ENCODE measurements at regions not wholly inside any gene's neighbourhood (a gene's known extent, or its start where the extent isn't known, plus 50 kb on each side); places are given as distances from the start of the nearest gene placed in this dataset.

DNA sequence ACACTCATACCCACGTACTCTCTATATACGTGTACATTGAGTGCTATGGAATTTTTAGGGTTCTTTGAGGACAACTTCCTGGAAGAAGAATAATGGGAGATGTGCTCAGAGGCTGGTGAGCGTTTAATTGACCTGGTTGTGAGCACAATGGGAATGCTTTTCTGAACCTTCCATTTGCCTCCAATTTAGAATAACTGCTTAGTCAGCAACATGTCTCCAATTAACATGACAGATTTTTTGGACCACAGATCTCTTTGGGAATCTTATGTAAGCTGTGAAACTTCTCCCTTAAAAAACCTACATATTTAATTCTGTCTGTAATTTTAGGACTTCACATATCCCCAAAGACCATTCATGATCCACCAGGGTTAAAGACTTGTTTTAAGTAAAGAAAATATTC lies 166.7 kb upstream of the TNP1 start:
- Mint-ChIP-seq H3K9me3 (ENCODE audit: unreplicated experiment) (no peaks in the 10 kb centered on the region), H3K27me3 (ENCODE audit: unreplicated experiment) (no peaks in the 10 kb centered on the region), H3K36me3 (ENCODE audit: unreplicated experiment) (no peaks in the 10 kb centered on the region), H3K27ac (ENCODE audit: unreplicated experiment) (no peak overlapping the region), H3K4me1 (ENCODE audit: low read depth, unreplicated experiment) (no peaks in the 10 kb centered on the region), H3K4me3 (ENCODE audit: unreplicated experiment) (no peak overlapping the region)
- no peak for DNase-seq
- no peak for TF ChIP-seq CTCF (IDR thresholded peaks at IDR 0.05; ENCODE audit: partially characterized antibody, unreplicated experiment)

DNA sequence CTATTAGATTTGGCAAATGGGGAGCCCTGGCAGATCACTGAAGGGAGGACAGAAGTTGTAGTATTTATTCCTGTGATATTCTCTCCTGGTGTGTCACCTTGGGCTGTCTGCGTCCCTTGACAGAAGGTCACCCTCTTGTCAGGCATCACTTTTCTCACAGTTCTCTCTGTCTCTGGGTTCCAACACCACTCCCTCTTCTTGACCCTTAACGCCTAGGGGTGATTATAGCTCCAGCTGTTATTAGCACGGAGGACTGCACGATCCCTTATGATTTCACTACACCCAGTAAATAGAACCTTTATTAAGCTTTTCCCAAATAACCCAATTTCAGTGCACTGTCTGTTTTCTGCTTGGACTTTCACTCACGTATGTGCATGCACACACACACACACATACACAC lies 166.3 kb upstream of the TNP1 start:
- Mint-ChIP-seq H3K27me3 (ENCODE audit: unreplicated experiment) (no peaks in the 10 kb centered on the region), H3K9me3 (ENCODE audit: unreplicated experiment) (no peaks in the 10 kb centered on the region), H3K4me1 (ENCODE audit: low read depth, unreplicated experiment) (no peaks in the 10 kb centered on the region), H3K4me3 (ENCODE audit: unreplicated experiment) (no peak overlapping the region), H3K36me3 (ENCODE audit: unreplicated experiment) (no peaks in the 10 kb centered on the region), H3K27ac (ENCODE audit: unreplicated experiment) (no peak overlapping the region)
- TF ChIP-seq CTCF (IDR thresholded peaks at IDR 0.05; ENCODE audit: partially characterized antibody, unreplicated experiment): no peak
- DNase-seq: no peak

DNA sequence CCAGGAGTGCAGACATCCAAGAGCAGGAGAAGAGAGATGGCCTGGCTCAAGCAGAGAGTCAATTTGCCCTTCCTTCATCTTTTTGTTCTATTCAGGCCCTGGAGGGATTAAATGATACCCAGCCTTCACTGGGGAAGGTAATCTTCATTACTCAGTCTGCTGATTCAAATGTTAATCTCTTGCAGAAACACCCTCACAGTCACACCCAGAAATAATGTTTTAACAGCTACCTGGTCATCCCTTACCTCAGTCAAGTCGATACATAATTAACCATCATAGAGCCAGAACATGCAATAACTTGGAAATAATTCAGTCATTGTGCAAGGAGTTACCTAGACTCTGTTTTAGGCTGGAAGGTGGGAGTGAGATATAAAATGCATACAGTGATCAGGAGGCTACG lies 163.7 kb upstream of the TNP1 start:
- H3K4me3 Mint-ChIP-seq (ENCODE audit: unreplicated experiment): no peak overlapping the region
- no peak for DNase-seq
- no peaks in the 10 kb centered on the region for H3K36me3 Mint-ChIP-seq (ENCODE audit: unreplicated experiment)
- H3K9me3 Mint-ChIP-seq (ENCODE audit: unreplicated experiment): no peaks in the 10 kb centered on the region
- no peaks in the 10 kb centered on the region for H3K27me3 Mint-ChIP-seq (ENCODE audit: unreplicated experiment)
- no peak for TF ChIP-seq CTCF (IDR thresholded peaks at IDR 0.05; ENCODE audit: partially characterized antibody, unreplicated experiment)
- H3K27ac Mint-ChIP-seq (ENCODE audit: unreplicated experiment): no peak overlapping the region
- no peaks in the 10 kb centered on the region for H3K4me1 Mint-ChIP-seq (ENCODE audit: low read depth, unreplicated experiment)

- no peaks in the 10 kb centered on the region for H3K9me3 Mint-ChIP-seq (ENCODE audit: unreplicated experiment)
- no peaks in the 10 kb centered on the region for H3K4me1 Mint-ChIP-seq (ENCODE audit: low read depth, unreplicated experiment)
- H3K36me3 Mint-ChIP-seq (ENCODE audit: unreplicated experiment): no peaks in the 10 kb centered on the region
- H3K27me3 Mint-ChIP-seq (ENCODE audit: unreplicated experiment): peaks cover 3% of the 10 kb centered on the region
- TF ChIP-seq CTCF (IDR thresholded peaks at IDR 0.05; ENCODE audit: partially characterized antibody, unreplicated experiment): no peak
- H3K4me3 Mint-ChIP-seq (ENCODE audit: unreplicated experiment): no peak overlapping the region
- H3K27ac Mint-ChIP-seq (ENCODE audit: unreplicated experiment): no peak overlapping the region
- no peak for DNase-seq
Measured at GRCh38 chr2:217017456-217018252, 157.8 kb upstream of the TNP1 start.

DNA sequence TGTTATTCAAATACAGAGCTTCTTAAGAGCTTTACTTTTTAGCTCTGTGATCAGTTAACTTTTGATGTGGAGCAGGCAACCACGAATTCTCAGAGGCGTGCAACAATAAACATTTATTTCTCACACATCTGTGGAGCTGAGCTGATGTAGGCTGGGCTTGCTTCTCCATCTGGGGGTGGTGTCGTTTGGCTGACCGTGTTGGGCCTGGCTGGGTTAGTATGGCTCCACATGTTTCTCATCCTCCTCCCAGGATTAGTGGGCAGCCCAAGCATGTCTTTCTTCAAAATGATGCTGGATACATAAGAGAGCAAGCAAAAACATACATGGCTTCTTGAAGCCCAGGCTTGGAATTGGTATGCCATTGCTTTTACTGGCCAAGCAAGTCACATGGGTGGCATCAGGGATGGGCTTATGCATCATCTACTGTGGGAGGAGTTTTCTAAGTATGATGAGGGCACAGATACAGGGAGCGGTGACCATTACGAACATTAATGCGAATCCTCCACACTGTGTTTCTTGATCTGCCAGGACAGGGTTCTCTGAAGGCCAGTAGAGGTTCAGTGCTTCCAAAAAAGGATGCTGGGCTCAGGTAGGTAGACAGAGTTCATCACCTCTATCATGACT lies 157.0 kb upstream of the TNP1 start:
- DNase-seq: no peak
- Mint-ChIP-seq H3K4me1 (ENCODE audit: low read depth, unreplicated experiment) (no peaks in the 10 kb centered on the region), H3K9me3 (ENCODE audit: unreplicated experiment) (no peaks in the 10 kb centered on the region), H3K36me3 (ENCODE audit: unreplicated experiment) (no peaks in the 10 kb centered on the region), H3K4me3 (ENCODE audit: unreplicated experiment) (no peak overlapping the region), H3K27ac (ENCODE audit: unreplicated experiment) (no peak overlapping the region), H3K27me3 (ENCODE audit: unreplicated experiment) (peaks cover 3% of the 10 kb centered on the region)
- no peak for TF ChIP-seq CTCF (IDR thresholded peaks at IDR 0.05; ENCODE audit: partially characterized antibody, unreplicated experiment)

Measured in glutamatergic neuron (in vitro differentiated cells).